ENCODE measurements at regions not wholly inside any gene's neighbourhood (a gene's known extent, or its start where the extent isn't known, plus 50 kb on each side); places are given as distances from the start of the nearest gene placed in this dataset.

GRCh38 chr1:177775924-177776323 is 193.9 kb downstream of the SEC16B start:
- no peaks in the 10 kb centered on the region for H3K27me3 ChIP-seq (ENCODE audit: control insufficient read depth in 2 of 2, insufficient read depth in 2 of 2, low read length in 2 of 2)
- H3K27ac ChIP-seq (ENCODE audit: low read depth in 2 of 2, low read length in 2 of 2) = no peak overlapping the region
- H3K4me3 ChIP-seq (ENCODE audit: low read length in 2 of 2) = no peak overlapping the region
- no peaks in the 10 kb centered on the region for H3K36me3 ChIP-seq (ENCODE audit: control insufficient read depth in 2 of 2, insufficient read depth in 2 of 2, low read length in 2 of 2)
- no peak overlapping the region for H3K9ac ChIP-seq (ENCODE audit: low read depth in 1 of 2, low read length in 2 of 2)
- no peaks in the 10 kb centered on the region for H3K4me1 ChIP-seq (ENCODE audit: control insufficient read depth in 2 of 2, insufficient read depth in 2 of 2, low read length in 2 of 2)
- H3K9me3 ChIP-seq (ENCODE audit: control insufficient read depth in 2 of 2, low read length in 2 of 2) = no peaks in the 10 kb centered on the region

DNA sequence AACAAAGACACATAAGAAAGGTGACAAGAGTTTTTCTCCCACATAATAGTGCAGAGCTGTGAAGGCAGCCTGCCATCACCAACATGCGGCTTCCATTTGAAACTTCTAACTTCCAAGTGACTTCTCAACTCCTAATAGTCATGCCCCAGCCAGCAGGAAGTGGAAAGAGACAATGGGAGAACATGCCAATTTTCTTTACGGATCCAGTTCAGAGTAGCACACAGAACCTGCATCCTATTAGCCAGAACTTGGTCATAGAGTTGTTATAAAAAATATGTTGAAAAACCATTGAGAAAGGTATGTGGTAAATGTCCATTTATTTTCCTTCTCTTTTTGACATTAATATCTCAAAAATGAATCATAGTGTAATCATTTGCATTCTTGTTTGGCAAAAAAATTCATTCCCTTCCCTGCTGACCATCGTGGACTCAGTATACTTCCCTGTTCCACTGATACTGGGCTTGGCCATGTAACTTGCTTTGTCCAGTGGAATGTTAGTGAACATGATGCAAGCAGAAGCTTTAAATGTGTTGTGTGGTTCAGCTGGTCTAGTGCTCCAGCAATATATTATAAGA is 197.4 kb downstream of the SEC16B start:
- Histone ChIP-seq H3K27ac (ENCODE audit: low read depth in 2 of 2, low read length in 2 of 2) (no peak overlapping the region), H3K4me3 (ENCODE audit: low read length in 2 of 2) (no peak overlapping the region), H3K9me3 (ENCODE audit: control insufficient read depth in 2 of 2, low read length in 2 of 2) (no peaks in the 10 kb centered on the region), H3K36me3 (ENCODE audit: control insufficient read depth in 2 of 2, insufficient read depth in 2 of 2, low read length in 2 of 2) (no peaks in the 10 kb centered on the region), H3K9ac (ENCODE audit: low read depth in 1 of 2, low read length in 2 of 2) (no peak overlapping the region), H3K4me1 (ENCODE audit: control insufficient read depth in 2 of 2, insufficient read depth in 2 of 2, low read length in 2 of 2) (no peaks in the 10 kb centered on the region), H3K27me3 (ENCODE audit: control insufficient read depth in 2 of 2, insufficient read depth in 2 of 2, low read length in 2 of 2) (no peaks in the 10 kb centered on the region)

DNA sequence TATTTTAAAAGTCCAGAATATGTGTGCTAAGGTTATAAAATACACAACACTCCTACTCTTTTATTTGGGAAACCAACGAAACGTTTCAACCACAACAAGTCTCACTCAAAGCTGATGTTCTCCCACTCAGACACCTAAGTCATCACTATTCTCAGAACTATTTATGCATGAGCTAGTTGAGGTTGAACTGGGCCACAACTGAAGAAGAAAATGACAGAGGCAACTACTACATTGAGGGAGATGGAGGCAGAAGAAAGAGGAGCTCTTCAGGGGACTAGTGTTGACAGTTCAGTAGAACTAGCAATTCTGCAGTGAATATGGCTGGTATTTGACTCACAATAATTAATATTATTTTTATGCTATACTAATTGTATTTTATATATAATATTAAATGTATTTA is 198.2 kb downstream of the SEC16B start:
- Histone ChIP-seq H3K9ac (ENCODE audit: low read depth in 1 of 2, low read length in 2 of 2) (no peak overlapping the region), H3K4me1 (ENCODE audit: control insufficient read depth in 2 of 2, insufficient read depth in 2 of 2, low read length in 2 of 2) (no peaks in the 10 kb centered on the region), H3K4me3 (ENCODE audit: low read length in 2 of 2) (no peak overlapping the region), H3K27ac (ENCODE audit: low read depth in 2 of 2, low read length in 2 of 2) (no peak overlapping the region), H3K36me3 (ENCODE audit: control insufficient read depth in 2 of 2, insufficient read depth in 2 of 2, low read length in 2 of 2) (no peaks in the 10 kb centered on the region), H3K27me3 (ENCODE audit: control insufficient read depth in 2 of 2, insufficient read depth in 2 of 2, low read length in 2 of 2) (no peaks in the 10 kb centered on the region), H3K9me3 (ENCODE audit: control insufficient read depth in 2 of 2, low read length in 2 of 2) (no peaks in the 10 kb centered on the region)

- no peak overlapping the region for H3K27ac ChIP-seq (ENCODE audit: low read depth in 2 of 2, low read length in 2 of 2)
- no peaks in the 10 kb centered on the region for H3K36me3 ChIP-seq (ENCODE audit: control insufficient read depth in 2 of 2, insufficient read depth in 2 of 2, low read length in 2 of 2)
- H3K9ac ChIP-seq (ENCODE audit: low read depth in 1 of 2, low read length in 2 of 2) = no peak overlapping the region
- no peak overlapping the region for H3K4me3 ChIP-seq (ENCODE audit: low read length in 2 of 2)
- no peaks in the 10 kb centered on the region for H3K9me3 ChIP-seq (ENCODE audit: control insufficient read depth in 2 of 2, low read length in 2 of 2)
- no peaks in the 10 kb centered on the region for H3K4me1 ChIP-seq (ENCODE audit: control insufficient read depth in 2 of 2, insufficient read depth in 2 of 2, low read length in 2 of 2)
- no peaks in the 10 kb centered on the region for H3K27me3 ChIP-seq (ENCODE audit: control insufficient read depth in 2 of 2, insufficient read depth in 2 of 2, low read length in 2 of 2)
These were observed 199.8 kb downstream of the SEC16B start for GRCh38 chr1:177770096-177770495.

- no peak overlapping the region for H3K27ac ChIP-seq (ENCODE audit: low read depth in 2 of 2, low read length in 2 of 2)
- no peaks in the 10 kb centered on the region for H3K36me3 ChIP-seq (ENCODE audit: control insufficient read depth in 2 of 2, insufficient read depth in 2 of 2, low read length in 2 of 2)
- H3K27me3 ChIP-seq (ENCODE audit: control insufficient read depth in 2 of 2, insufficient read depth in 2 of 2, low read length in 2 of 2) = no peaks in the 10 kb centered on the region
- H3K9ac ChIP-seq (ENCODE audit: low read depth in 1 of 2, low read length in 2 of 2) = no peak overlapping the region
- no peaks in the 10 kb centered on the region for H3K4me1 ChIP-seq (ENCODE audit: control insufficient read depth in 2 of 2, insufficient read depth in 2 of 2, low read length in 2 of 2)
- no peak overlapping the region for H3K4me3 ChIP-seq (ENCODE audit: low read length in 2 of 2)
- H3K9me3 ChIP-seq (ENCODE audit: control insufficient read depth in 2 of 2, low read length in 2 of 2) = no peaks in the 10 kb centered on the region
These were observed 213.9 kb downstream of the SEC16B start for GRCh38 chr1:177755851-177756560.

DNA sequence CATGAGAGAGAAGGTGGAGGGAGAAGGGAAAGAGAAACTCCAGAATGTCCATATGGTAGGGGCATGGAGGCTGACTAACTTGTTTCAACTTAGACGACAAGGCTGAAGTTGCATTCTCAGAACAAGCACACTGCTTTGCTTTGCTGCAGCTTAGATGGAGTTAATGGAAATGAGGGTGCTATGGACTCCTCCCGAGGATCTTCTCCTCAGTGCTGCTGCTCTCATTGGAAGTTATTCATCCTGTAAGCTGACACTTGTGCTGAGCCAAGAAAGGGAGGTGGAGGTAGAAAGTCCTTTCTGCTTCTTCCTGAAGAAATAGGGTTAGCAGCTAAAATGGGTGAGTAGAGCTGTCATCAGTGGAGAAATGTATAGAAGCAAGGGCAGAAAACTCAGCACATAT is 215.3 kb downstream of the SEC16B start:
- Histone ChIP-seq H3K4me3 (ENCODE audit: low read length in 2 of 2) (no peak overlapping the region), H3K9ac (ENCODE audit: low read depth in 1 of 2, low read length in 2 of 2) (no peak overlapping the region), H3K27ac (ENCODE audit: low read depth in 2 of 2, low read length in 2 of 2) (no peak overlapping the region), H3K36me3 (ENCODE audit: control insufficient read depth in 2 of 2, insufficient read depth in 2 of 2, low read length in 2 of 2) (no peaks in the 10 kb centered on the region), H3K4me1 (ENCODE audit: control insufficient read depth in 2 of 2, insufficient read depth in 2 of 2, low read length in 2 of 2) (no peaks in the 10 kb centered on the region), H3K9me3 (ENCODE audit: control insufficient read depth in 2 of 2, low read length in 2 of 2) (no peaks in the 10 kb centered on the region), H3K27me3 (ENCODE audit: control insufficient read depth in 2 of 2, insufficient read depth in 2 of 2, low read length in 2 of 2) (no peaks in the 10 kb centered on the region)

- no peak overlapping the region for H3K9ac ChIP-seq (ENCODE audit: low read depth in 1 of 2, low read length in 2 of 2)
- no peaks in the 10 kb centered on the region for H3K36me3 ChIP-seq (ENCODE audit: control insufficient read depth in 2 of 2, insufficient read depth in 2 of 2, low read length in 2 of 2)
- H3K4me3 ChIP-seq (ENCODE audit: low read length in 2 of 2) = no peak overlapping the region
These were observed 216.2 kb downstream of the SEC16B start for GRCh38 chr1:177753655-177754054.

DNA sequence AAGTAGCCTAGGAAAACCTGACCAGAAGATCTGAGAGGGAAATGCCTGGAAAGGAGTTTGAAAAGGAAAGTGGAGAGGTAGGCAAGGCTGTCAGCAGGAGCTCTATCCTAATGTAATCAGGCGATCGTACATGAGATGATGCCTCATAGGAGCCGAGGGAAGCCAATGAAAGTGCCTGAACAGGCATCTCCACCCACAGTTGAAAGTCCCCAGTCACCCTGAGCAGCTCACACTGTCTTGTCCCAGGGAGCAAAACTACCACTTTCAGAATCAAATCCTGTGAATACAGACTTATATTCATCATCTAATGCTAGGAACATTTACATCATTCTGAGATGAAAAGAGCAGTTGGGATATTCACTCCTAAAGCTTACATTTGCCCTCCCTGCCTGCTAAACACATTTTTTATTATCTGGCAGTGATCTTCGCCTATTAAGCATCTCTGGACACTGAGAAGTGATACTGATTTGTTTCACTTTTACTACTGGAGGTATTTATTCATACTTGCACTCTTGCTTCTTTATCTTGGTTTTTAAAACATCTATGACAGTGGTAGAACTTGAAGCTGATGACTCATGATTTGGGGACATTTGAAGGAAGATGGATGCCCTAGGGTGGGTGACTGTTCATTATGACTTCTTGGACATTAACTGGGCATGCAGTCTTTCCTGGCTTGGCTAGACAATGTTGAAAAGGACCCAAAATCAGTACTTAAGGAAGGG is 221.6 kb downstream of the SEC16B start:
- Histone ChIP-seq H3K27ac (ENCODE audit: low read depth in 2 of 2, low read length in 2 of 2) (no peak overlapping the region), H3K36me3 (ENCODE audit: control insufficient read depth in 2 of 2, insufficient read depth in 2 of 2, low read length in 2 of 2) (no peaks in the 10 kb centered on the region), H3K4me3 (ENCODE audit: low read length in 2 of 2) (no peak overlapping the region), H3K9ac (ENCODE audit: low read depth in 1 of 2, low read length in 2 of 2) (no peak overlapping the region), H3K4me1 (ENCODE audit: control insufficient read depth in 2 of 2, insufficient read depth in 2 of 2, low read length in 2 of 2) (no peaks in the 10 kb centered on the region), H3K9me3 (ENCODE audit: control insufficient read depth in 2 of 2, low read length in 2 of 2) (no peaks in the 10 kb centered on the region), H3K27me3 (ENCODE audit: control insufficient read depth in 2 of 2, insufficient read depth in 2 of 2, low read length in 2 of 2) (no peaks in the 10 kb centered on the region)

More at GRCh38 chr1:177753655-177754054, 216.2 kb downstream of the SEC16B start:
- no peak overlapping the region for H3K27ac ChIP-seq (ENCODE audit: low read depth in 2 of 2, low read length in 2 of 2)
- H3K4me1 ChIP-seq (ENCODE audit: control insufficient read depth in 2 of 2, insufficient read depth in 2 of 2, low read length in 2 of 2) = no peaks in the 10 kb centered on the region
- H3K9me3 ChIP-seq (ENCODE audit: control insufficient read depth in 2 of 2, low read length in 2 of 2) = no peaks in the 10 kb centered on the region
- H3K27me3 ChIP-seq (ENCODE audit: control insufficient read depth in 2 of 2, insufficient read depth in 2 of 2, low read length in 2 of 2) = no peaks in the 10 kb centered on the region

DNA sequence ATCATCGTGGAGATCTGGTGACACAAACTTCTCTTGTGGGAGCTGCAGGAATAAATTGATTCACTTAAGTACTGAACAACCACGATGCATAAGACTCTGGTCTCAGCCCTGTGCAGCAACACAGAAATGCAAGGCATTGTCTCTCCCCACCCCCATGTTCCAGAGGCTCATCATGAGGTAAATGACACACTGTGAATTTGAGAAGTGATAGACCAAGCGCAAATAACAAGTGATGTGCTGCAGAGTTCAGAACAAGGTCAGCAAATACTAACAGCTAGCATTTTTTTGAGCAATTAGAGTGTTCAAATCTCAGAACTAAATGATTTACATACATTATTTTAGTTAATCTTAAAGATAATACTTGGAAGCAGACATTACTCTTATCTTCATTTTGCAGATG is 223.7 kb downstream of the SEC16B start:
- no peaks in the 10 kb centered on the region for H3K9me3 ChIP-seq (ENCODE audit: control insufficient read depth in 2 of 2, low read length in 2 of 2)
- H3K9ac ChIP-seq (ENCODE audit: low read depth in 1 of 2, low read length in 2 of 2) = no peak overlapping the region
- H3K27ac ChIP-seq (ENCODE audit: low read depth in 2 of 2, low read length in 2 of 2) = no peak overlapping the region
- H3K27me3 ChIP-seq (ENCODE audit: control insufficient read depth in 2 of 2, insufficient read depth in 2 of 2, low read length in 2 of 2) = no peaks in the 10 kb centered on the region
- H3K4me3 ChIP-seq (ENCODE audit: low read length in 2 of 2) = no peak overlapping the region
- no peaks in the 10 kb centered on the region for H3K4me1 ChIP-seq (ENCODE audit: control insufficient read depth in 2 of 2, insufficient read depth in 2 of 2, low read length in 2 of 2)
- no peaks in the 10 kb centered on the region for H3K36me3 ChIP-seq (ENCODE audit: control insufficient read depth in 2 of 2, insufficient read depth in 2 of 2, low read length in 2 of 2)

GRCh38 chr1:177744906-177745305 is 225.0 kb downstream of the SEC16B start:
- Histone ChIP-seq H3K9me3 (ENCODE audit: control insufficient read depth in 2 of 2, low read length in 2 of 2) (no peaks in the 10 kb centered on the region), H3K36me3 (ENCODE audit: control insufficient read depth in 2 of 2, insufficient read depth in 2 of 2, low read length in 2 of 2) (no peaks in the 10 kb centered on the region), H3K4me3 (ENCODE audit: low read length in 2 of 2) (no peak overlapping the region), H3K9ac (ENCODE audit: low read depth in 1 of 2, low read length in 2 of 2) (no peak overlapping the region), H3K27me3 (ENCODE audit: control insufficient read depth in 2 of 2, insufficient read depth in 2 of 2, low read length in 2 of 2) (no peaks in the 10 kb centered on the region), H3K4me1 (ENCODE audit: control insufficient read depth in 2 of 2, insufficient read depth in 2 of 2, low read length in 2 of 2) (no peaks in the 10 kb centered on the region), H3K27ac (ENCODE audit: low read depth in 2 of 2, low read length in 2 of 2) (no peak overlapping the region)

Measured in mucosa of rectum (tissue), 2 donors.